Skin epidermis (tissue), 12 donors: ENCODE measurements at regions not wholly inside any gene's neighbourhood (a gene's known extent, or its start where the extent isn't known, plus 50 kb on each side); places are given as distances from the start of the nearest gene placed in this dataset.
"Not testable (repeated sequence)": the region's sequence is repeated elsewhere in the genome, so short reads cannot be mapped to it uniquely, and the experiment has no call there.

Experiments used
- H3K27ac ChIP-seq, 21 experiments: fragments of 200-600 bp; sonication (generic) in 11 of 21; one replicate each; pipeline ENCODE4 v1.5.0; 2020; ENCODE audit warnings: mild to moderate bottlenecking in 3 of 21, inconsistent platforms in 2 of 21, moderate library complexity in 2 of 21
- H3K4me3 ChIP-seq, 7 experiments: fragments of 200-600 bp; sonication (generic) in 2 of 7; one replicate each; pipeline ENCODE4 v1.5.0; 2020; ENCODE audit warnings: inconsistent platforms in 2 of 7, mild to moderate bottlenecking in 2 of 7, moderate library complexity in 1 of 7

DNA sequence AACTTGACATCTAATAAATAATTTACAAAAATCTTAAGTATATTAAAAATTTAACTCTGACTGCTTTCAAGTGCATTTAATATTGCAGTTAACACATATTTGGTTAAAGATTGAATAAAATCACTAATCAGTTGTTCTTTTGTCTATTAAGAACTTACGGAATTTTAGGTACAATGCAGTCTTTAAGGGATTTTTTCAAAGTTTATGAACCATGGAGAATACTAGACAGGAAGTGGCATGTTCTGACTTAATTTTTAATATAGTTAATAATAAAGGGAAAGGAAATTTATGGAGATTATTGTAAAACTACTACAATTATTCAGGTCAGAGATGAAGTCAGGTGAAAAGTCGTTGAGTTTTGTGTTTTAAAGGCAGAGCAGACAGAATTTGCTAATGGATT is 240.9 kb downstream of the CALCRL start:
- Histone ChIP-seq H3K4me3 (no peak overlapping the region), H3K27ac (no peak overlapping the region)

DNA sequence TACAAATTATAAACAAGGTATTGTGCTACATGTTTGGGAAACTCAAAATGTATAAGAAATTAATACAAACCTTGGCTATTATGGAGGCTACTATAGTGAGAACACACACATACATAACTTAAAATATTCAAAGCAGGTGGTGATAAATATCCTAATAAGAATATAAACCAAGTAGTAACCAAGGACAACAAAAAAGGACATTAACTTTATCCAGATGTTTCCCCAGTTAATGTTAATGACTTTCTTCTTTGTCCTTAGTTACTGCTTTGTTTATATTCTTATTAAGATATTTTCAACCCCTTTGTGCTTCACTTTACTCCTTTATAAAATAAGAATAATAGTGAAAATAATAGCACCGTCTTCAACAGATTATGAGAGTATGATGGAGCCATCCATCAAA is 241.6 kb downstream of the CALCRL start:
- no peak overlapping the region for H3K4me3 ChIP-seq
- H3K27ac ChIP-seq: peak overlapping the region in 3 of 21 experiments; percentile 14 to 41 (median 37)

- H3K4me3 ChIP-seq: no peak overlapping the region
- H3K27ac ChIP-seq: peak overlapping the region in 4 of 21 experiments; percentile 14 to 41 (median 28)
These were observed 242.0 kb downstream of the CALCRL start for GRCh38 chr2:187206071-187206470.

DNA sequence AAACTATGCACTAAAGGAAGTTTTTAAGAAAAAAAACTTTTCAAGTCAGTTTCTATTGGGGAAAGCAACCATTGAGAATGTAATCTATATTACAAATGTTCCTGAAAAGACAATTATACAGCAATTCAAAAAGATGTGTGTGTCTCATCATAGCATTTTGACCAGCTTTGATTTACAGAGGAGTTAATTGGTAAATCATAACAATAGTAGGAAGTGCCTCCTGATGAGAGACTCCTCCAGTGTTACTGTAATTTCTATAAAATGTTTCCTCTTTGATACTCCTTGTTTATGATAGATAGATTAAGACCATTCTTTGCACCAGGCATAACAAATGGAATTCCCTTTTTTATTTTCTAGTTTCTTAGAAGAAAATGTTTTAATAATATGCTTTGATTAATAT is 249.9 kb downstream of the CALCRL start:
- no peak overlapping the region for H3K4me3 ChIP-seq
- no peak overlapping the region for H3K27ac ChIP-seq

DNA sequence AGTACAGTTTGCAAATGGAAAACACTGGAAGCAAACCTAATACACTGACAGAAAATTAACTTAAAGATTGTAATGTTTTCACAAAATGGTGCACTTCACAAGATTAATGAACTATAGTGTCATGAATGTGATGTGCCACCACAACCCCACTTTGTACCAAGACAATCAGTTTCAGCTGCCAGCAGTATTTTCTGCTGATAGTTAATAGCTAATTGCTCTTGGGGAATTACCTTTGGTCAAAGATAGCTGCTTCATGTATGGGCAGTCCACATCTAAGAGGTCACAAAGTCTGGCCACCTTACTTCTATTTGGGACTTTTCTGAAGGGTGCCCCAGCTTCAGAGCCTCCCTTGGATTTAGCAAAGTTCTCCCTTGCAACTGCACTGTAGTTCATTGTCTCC is 254.0 kb downstream of the CALCRL start:
- Histone ChIP-seq H3K27ac (no peak overlapping the region), H3K4me3 (no peak overlapping the region)

DNA sequence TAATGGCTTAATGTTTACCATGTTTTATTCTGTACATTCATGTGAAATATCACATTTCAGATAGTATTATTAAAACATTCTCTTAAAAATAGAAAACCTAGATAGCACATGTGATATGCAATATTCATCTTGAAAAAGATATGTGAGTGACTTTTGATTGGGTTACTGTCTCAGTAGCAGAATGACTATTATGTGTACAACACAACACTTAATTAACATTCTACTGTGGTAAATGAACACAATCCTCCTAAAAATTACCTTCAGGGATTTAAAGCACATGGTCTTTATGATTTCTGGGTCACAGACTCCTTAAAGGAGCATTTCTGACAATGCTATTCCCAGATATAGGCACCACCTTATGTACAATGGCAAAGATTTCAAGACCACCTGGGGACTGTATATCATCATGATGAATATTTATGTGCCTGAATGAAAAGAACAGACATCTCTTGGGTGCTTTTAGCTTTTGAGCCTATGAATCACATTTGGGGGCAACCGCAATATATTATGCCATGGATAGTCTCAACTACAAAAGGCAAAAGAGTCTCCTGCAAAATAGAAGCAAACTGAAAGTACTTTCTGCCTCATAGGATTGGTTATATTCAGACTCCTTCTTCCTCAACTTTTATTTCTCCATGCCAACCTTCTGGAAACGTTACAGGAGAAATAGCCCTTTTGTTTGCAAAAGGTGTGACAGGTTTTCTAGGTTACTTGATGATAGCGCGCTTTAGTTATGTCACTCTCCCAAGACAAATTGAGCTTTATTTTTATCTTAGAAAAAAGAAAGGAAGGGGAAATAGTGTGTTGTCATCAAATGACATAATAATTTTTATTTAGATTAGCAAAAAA is 259.0 kb downstream of the CALCRL start:
- Histone ChIP-seq H3K4me3 (no peak overlapping the region), H3K27ac (no peak overlapping the region)

- Histone ChIP-seq H3K4me3 (no peak overlapping the region), H3K27ac (no peak overlapping the region)
These were observed 260.5 kb downstream of the CALCRL start for GRCh38 chr2:187187519-187187918.

- H3K4me3 ChIP-seq: no peak overlapping the region
- no peak overlapping the region for H3K27ac ChIP-seq
These were observed 267.5 kb downstream of the CALCRL start for GRCh38 chr2:187180529-187180928.

- H3K4me3 ChIP-seq, H3K27ac ChIP-seq: not testable (repeated sequence)
These were observed 269.2 kb downstream of the CALCRL start for GRCh38 chr2:187178876-187179275.

DNA sequence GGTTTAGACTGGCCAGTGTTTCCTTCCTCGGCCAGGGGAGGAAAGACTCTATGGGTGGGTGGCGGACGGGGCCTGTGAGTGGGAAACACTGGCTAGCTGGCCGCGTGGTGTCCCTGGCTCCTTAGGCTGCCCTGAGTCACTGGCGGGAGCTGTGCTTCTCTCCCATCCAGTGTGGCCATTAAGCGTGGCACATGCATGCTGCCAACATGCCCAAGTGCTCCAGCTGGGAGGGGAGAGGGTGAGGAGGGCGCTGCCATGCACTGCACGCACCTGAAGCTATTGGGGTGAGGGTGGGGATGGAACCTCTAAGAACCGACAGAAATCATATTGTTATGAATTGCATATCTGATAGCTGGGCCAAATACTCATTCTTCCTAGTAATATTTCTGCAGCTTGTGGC is 270.8 kb downstream of the CALCRL start:
- no peak overlapping the region for H3K4me3 ChIP-seq
- H3K27ac ChIP-seq: no peak overlapping the region

DNA sequence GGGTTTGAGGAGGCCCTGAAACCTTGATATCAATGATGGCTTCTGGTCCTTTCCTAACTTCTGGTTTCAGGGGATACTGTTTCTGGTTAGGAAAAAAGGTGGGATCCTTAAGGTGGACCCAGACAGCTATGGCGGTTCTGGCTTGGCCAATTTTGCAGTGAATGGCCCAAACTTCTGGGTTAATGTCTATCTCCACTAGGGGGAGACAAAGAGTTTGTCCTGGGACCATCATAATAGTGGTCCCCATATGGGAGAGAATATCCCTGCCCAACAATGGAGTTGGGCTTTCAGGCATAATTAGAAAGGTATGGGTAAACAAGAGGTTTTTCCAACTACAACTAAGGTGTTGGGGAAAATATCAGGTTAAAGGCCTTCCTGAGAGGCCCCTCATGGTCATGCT is 273.5 kb downstream of the CALCRL start:
- Histone ChIP-seq H3K4me3 (no peak overlapping the region), H3K27ac (no peak overlapping the region)

GRCh38 chr2:187171318-187171717 is 276.7 kb downstream of the CALCRL start:
- no peak overlapping the region for H3K27ac ChIP-seq
- no peak overlapping the region for H3K4me3 ChIP-seq

DNA sequence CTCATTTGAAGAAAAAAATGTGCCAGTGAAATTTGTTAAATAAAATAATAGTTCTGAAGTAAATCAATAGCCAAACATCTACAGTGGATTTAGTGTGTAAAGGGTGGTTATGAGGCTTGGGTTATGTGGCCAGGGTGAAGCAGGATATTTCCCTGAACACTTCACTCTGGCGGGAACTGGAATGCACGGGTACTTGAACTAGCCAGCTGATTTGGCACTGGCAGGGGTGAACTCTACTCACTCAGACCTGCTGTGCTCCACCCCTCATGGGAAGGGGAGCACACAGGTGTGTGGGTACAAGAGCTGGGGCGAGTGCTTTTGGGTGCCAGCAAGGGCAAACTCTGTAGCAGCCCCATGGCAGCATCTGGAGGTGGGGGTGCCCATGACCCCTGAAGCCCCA is 278.2 kb downstream of the CALCRL start:
- no peak overlapping the region for H3K4me3 ChIP-seq
- no peak overlapping the region for H3K27ac ChIP-seq

DNA sequence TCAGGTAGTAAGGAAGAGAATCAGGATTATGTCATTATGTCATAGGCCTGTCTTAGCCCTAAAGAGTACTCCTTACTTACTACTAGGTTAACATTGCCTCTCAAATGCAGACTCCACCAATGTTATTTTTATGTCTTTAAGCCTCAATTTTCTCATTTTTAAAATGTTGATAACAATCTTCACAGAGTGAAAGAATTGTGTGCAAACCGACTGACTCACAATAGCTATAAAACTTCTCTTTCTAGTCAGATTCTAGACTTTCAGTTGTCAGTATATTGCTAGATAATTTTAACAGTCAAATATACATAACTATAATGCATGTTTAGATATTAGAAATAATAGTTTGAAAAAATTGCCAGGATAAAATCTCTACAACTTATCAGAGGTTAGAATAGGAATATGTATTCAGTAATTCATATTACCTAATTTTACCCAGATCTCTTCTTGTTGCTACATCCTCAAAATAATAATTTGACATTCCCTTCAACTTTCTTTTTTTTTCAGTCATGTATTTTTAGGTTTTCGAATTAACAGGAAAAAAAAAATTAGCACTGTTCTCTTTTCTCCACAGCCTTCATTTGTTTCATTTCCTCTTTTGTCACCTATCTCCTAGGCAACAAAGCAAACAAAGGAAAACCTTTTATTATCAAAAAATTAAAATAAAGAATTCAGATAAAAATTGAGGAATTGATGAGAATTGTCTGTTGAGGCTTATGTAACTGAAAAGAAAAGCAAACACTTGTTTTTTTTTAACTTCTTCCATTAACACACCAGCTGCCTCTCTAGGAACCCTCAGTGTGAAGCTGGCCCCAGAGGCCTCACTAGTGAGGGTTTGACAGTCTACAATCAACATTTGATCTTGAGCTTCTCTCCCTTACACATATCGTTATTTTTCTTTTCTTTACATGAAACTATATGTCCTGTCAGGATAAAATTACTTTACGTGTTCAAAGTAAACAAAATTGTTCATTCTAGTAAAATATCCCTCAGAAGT is 279.0 kb downstream of the CALCRL start:
- Histone ChIP-seq H3K27ac (no peak overlapping the region), H3K4me3 (no peak overlapping the region)

DNA sequence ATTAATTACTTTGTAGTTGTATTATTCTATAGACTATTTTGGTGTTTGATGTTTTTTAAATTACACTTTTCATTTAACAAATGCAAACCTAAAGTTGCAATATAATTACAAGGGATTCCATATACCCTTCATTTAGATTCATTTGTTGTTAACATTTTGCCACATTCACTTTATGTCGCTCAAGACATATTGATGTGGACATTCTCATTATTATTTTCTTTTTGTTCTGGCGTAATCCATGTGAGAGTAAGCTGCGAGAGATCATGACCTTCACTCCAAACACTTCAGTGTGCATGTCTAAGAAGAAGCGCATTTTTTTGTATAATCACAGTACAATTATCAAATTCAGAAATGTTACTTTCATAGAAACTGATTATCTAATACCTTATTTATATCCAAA is 280.6 kb downstream of the CALCRL start:
- Histone ChIP-seq H3K27ac (no peak overlapping the region), H3K4me3 (no peak overlapping the region)

DNA sequence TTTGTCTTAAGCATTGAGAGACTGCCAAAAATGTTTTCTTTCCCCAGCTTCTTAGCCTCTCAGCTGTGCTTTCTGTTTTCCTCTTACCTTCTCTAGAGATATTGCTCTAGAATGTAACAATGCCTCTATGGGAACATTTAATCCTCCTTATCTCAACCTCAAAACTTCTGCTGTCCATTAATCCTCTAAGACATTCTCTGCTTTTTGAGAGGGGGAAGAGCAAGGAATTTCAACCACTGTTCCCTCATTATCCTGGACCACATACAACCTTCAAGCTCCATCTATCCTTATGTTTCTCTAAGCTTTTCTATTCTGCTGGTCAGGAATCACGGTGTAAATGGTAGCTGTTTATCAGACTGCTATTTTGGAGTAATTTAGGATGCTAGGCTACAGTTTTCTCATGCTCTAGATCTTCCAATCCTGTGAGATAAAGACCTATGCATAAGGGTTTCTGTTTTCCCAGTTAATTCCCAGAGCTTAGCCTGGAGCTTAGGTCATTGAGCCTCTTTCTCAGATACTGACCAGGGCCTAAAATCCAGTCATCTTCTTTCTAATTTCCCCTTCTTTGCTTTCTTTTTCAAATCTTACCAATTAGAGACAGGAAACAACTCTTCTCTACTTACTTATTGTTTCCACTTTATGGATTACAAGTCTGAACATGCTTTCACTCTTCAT is 282.0 kb downstream of the CALCRL start:
- no peak overlapping the region for H3K27ac ChIP-seq
- no peak overlapping the region for H3K4me3 ChIP-seq

- no peak overlapping the region for H3K27ac ChIP-seq
- no peak overlapping the region for H3K4me3 ChIP-seq
These were observed 289.6 kb downstream of the CALCRL start for GRCh38 chr2:187158452-187158851.

DNA sequence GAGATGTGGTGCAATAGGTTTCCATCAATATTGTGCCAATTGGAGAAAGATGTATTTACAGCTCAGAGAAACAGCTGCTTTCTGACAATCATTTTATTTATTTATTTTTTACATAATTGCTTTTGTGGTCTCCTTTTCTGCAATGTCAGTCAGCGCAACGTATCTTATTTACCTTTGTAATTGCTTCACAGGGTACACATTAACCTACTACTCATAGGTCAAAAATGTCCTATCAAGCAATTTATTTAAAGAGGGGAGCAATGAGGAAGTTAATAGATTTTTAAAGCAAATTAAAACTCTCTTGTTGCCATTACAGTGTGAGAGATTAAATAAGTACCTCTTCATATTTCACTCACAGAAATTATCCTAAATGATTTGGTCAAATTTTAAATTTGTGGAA is 291.0 kb downstream of the CALCRL start:
- H3K4me3 ChIP-seq: no peak overlapping the region

DNA sequence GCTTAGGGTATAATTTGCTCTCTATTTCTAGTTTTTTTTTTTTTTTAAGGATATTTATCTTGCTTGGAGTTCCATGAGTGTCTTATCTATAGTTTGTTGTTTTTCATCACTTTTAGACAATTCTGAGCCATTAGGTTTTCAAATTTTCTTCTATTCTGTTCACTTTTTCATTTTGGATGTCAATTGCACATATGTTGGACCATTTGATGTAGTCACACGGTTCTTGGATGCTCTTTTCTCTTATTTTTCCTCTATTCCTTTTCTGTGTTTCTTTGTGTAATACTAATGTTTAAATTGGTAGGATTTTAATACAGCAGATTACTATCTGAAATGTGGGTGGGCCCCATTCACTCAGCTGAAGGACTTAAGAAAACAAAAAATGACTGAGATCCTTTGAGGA is 292.6 kb downstream of the CALCRL start:
- H3K4me3 ChIP-seq: no peak overlapping the region
- H3K27ac ChIP-seq: no peak overlapping the region

More for the DNA sequence above, 291.0 kb downstream of the CALCRL start:
- H3K27ac ChIP-seq: no peak overlapping the region

DNA sequence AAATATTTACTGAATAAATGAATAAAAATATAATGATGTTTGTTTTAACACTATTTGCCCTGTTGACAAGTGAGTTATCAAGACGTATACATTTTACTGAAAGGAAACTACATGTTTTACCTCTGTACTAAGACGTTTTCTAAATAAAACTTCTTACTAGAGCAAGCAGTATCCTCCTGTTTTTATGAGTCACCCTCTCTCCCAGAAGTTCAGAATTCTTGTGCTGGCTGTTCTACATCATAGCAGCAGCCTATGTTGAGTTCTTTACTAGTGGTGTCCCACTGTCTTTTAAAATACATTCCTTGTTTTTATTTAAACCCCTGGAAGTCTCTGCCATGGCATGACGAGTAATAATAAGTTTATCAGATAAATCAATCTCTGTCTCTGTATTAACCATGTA is 297.4 kb downstream of the CALCRL start:
- H3K27ac ChIP-seq: no peak overlapping the region
- no peak overlapping the region for H3K4me3 ChIP-seq
